ENCODE measurements at regions not wholly inside any gene's neighbourhood (a gene's known extent, or its start where the extent isn't known, plus 50 kb on each side); places are given as distances from the start of the nearest gene placed in this dataset.
"Not testable (repeated sequence)": the region's sequence is repeated elsewhere in the genome, so short reads cannot be mapped to it uniquely, and the experiment has no call there.

DNA sequence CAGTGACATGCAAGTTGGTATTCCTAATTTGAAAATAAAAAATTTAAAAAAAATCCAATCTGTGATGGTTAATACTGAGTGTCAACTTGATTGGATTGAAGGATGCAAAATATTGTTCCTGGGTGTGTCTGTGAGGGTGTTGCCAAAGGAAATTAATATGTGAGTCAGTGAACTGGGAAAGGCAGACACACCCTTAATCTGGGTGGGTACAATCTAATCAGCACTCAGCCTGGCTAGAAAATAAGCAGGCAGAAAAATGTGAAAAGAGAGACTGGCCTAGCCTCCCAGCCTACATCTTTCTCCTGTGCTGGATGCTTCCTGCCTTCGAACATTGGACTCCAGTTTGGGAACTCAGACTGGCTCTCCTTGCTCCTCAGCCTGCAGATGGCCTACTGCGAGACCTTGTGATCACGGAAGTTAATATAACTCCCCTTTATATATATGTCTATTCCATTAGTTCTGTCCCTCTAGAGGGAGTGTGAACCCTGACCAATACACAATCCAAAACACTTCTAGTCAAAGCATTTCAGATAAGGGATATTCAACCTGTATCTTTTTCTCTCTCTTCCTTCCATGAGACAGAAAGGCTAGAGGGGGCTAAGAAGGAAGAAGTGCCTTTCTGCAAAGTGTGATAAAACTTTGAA, 712.9 kb upstream of the ADGRL3 start:
- not testable (repeated sequence) for TF ChIP-seq EZH2 (IDR thresholded peaks at IDR 0.05; ENCODE audit: insufficient read depth, poor library complexity, severe bottlenecking); EZH2phosphoT487 (IDR thresholded peaks at IDR 0.05; ENCODE audit: insufficient read depth, low read depth)

Measured in GM23248 (cell line).